Stomach (tissue), 8 donors: ENCODE measurements at regions not wholly inside any gene's neighbourhood (a gene's known extent, or its start where the extent isn't known, plus 50 kb on each side); places are given as distances from the start of the nearest gene placed in this dataset.

ENCODE experiments used
- DNase-seq, 2 donors: peaks; one replicate each; pipeline versions ENCODE4 v3.0.0 to v3.0.0-alpha.2; 2013 to 2019
- H3K27ac ChIP-seq, 5 donors: fragments of 200-600 bp in 4 of 5; sonication (generic) in 4 of 5; one replicate each; pipeline ENCODE4 v1.5.1; 2013 to 2019; ENCODE audit warnings: mild to moderate bottlenecking in 1 of 5, moderate library complexity in 1 of 5
- H3K27me3 ChIP-seq, 3 donors: fragments of 200-600 bp; sonication (generic); one replicate each; pipeline ENCODE4 v1.5.1; 2017 to 2019; ENCODE audit warnings: mixed run types in 1 of 3
- H3K36me3 ChIP-seq, 4 donors: fragments of 200-600 bp; sonication (generic); 1 replicate in 3 of 4; 2 replicates in 1 of 4; pipeline ENCODE4 v1.5.1; 2016 to 2019
- H3K4me1 ChIP-seq, 4 donors: fragments of 200-600 bp; sonication (generic); one replicate each; pipeline ENCODE4 v1.5.1; 2016 to 2019
- H3K4me3 ChIP-seq, 4 donors: fragments of 200-600 bp; sonication (generic) in 3 of 4; one replicate each; pipeline ENCODE4 v1.5.1; 2016 to 2019; ENCODE audit warnings: mild to moderate bottlenecking in 1 of 4
- H3K9me3 ChIP-seq, 4 donors: fragments of 200-600 bp; sonication (generic); one replicate each; pipeline ENCODE4 v1.5.1; 2016 to 2019
- EP300 ChIP-seq: sonication (generic); formaldehyde crosslinking; IDR thresholded peaks from one replicate; pipeline ENCODE4 v1.6.1; 2017; ENCODE audit warnings: antibody characterized with exemption
- POLR2A ChIP-seq, 4 donors: fragments of 450-650 bp; IDR thresholded peaks; one replicate each; pipeline ENCODE4 v1.6.1; 2016; ENCODE audit warnings: antibody characterized with exemption in 4 of 4, control low read depth in 2 of 4, mild to moderate bottlenecking in 1 of 4, moderate library complexity in 1 of 4
- POLR2AphosphoS5 ChIP-seq, 3 donors: sonication (generic); formaldehyde crosslinking; IDR thresholded peaks; one replicate each; pipeline ENCODE4 v1.6.1; 2016; ENCODE audit warnings: antibody characterized with exemption in 3 of 3
- WGBS, 5 donors: extraction: QIAGEN DNeasy Blood & Tissue Kit in 3 of 5; methylation state at CpG; one replicate each; pipeline versions ENCODE4 v1.1.5 to v1.1.7; 2013 to 2018; 5-methylcytosine and 5-hydroxymethylcytosine counted together
- intact Hi-C: fragments of 100-400 bp; cut with DNase I; formaldehyde crosslinking; loops from one replicate; pipeline ENCODE4 v1.15.1; 2023; ENCODE audit warnings: low total_unique reads
- TF ChIP-seq, protein P1 (sequence below), 7 experiments: fragments of 450-650 bp in 4 of 7; fragments of 200-600 bp in 3 of 7; sonication (generic) in 3 of 7; IDR thresholded peaks; one replicate each; pipeline ENCODE4 v1.5.1; 2016 to 2019; ENCODE audit warnings: antibody characterized with exemption in 7 of 7, control low read depth in 2 of 7, mild to moderate bottlenecking in 1 of 7
- donor health status: healthy with polysubstance abuse.
- donor health status: Bipolar disorder and iron deficiency.
- donor health status: healthy.

DNA sequence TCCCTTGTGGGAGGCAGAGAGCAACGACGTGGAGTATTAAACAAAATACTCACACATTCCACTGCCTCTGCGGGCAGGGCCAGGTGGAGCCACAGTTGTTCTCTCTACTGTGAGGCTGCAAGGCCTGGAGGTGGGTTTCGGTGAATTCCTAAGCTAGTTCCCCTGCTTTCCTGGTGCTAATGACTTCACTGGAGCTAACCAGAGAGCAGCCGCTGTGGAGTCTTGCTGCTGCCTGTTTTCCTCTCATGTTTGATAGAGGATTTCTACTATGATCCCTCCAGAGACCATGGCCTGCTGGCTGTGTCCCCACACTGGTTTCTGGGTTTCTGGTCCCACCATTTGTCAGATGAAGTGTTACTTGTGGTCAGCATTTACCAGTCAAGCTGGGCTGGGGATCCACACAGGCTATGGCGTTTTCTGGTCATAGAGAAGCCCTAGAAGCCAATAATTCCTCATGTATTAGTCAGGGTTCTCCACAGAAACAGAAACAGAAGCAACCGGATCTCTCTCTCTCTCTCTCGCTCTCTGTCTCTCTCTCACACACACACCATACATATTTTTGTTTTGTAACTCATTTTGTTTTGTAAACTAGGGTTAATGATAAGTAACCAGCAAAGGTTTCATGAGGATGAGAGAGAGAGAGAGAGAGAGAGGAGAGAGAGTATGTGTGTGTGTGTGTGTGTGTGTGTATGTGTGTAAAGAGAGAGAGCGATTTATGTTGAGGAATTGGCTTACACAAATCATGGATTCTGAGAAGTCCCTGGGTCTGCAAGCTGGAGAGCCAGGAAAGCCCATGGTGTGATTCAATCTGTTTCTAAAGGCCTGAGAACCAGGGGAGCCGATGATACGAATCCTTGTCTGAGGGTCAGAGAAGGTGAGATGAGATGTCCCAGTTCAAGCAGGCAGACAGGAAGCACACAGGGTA, 403.0 kb downstream of the GADD45G start:
- H3K4me1 ChIP-seq: peaks cover 8 to 48% (median 24%) of the 10 kb centered on the region in 4 donors
- no peaks in the 10 kb centered on the region for H3K9me3 ChIP-seq
- peak overlapping the region; percentile 26 to 73 (median 65) for H3K27ac ChIP-seq
- no peaks in the 10 kb centered on the region for H3K36me3 ChIP-seq
- no peak overlapping the region for H3K4me3 ChIP-seq
- WGBS, 5 donors: 54 to 77% (median 74%) methylated on average over 11 of the region's 11 CpGs
- DNase-seq: no peak
- TF ChIP-seq POLR2AphosphoS5 (IDR thresholded peaks at IDR 0.05) (no peak), POLR2A (IDR thresholded peaks at IDR 0.05) (no peak), EP300 (no peak)
- TF ChIP-seq, protein P1, sequence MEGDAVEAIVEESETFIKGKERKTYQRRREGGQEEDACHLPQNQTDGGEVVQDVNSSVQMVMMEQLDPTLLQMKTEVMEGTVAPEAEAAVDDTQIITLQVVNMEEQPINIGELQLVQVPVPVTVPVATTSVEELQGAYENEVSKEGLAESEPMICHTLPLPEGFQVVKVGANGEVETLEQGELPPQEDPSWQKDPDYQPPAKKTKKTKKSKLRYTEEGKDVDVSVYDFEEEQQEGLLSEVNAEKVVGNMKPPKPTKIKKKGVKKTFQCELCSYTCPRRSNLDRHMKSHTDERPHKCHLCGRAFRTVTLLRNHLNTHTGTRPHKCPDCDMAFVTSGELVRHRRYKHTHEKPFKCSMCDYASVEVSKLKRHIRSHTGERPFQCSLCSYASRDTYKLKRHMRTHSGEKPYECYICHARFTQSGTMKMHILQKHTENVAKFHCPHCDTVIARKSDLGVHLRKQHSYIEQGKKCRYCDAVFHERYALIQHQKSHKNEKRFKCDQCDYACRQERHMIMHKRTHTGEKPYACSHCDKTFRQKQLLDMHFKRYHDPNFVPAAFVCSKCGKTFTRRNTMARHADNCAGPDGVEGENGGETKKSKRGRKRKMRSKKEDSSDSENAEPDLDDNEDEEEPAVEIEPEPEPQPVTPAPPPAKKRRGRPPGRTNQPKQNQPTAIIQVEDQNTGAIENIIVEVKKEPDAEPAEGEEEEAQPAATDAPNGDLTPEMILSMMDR (IDR thresholded peaks at IDR 0.05): no peak
- no peaks in the 10 kb centered on the region for H3K27me3 ChIP-seq
- intact Hi-C loops: no loop called here

DNA sequence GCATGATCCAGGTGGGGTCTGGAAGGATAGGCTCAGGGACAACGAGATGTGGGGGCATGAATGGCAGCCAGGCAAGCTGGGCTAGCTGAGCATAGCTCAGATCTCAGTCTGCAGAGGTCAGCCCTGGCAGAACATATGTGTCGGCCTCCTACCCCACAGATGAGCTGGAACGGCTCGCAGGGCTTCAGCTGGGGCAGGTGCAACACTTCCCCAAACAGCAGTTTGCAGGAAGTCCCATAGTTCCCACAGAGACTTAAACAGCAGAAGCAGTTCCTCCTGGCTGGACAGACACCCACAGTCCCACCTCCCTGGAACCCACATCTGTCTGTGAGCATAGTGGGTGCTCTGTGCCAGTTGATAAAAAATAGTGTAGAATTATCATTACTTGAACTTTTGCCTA, 404.6 kb downstream of the GADD45G start:
- 73 to 93% (median 76%) methylated on average over 3 to 4 of the region's 4 CpGs for WGBS, 5 donors
- TF ChIP-seq POLR2A (IDR thresholded peaks at IDR 0.05) (no peak), POLR2AphosphoS5 (IDR thresholded peaks at IDR 0.05) (no peak), EP300 (no peak)
- TF ChIP-seq, protein P1 (IDR thresholded peaks at IDR 0.05): no peak
- Histone ChIP-seq H3K4me1 (peaks cover 5 to 41% (median 17%) of the 10 kb centered on the region in 4 donors), H3K4me3 (no peak overlapping the region), H3K9me3 (no peaks in the 10 kb centered on the region), H3K27me3 (no peaks in the 10 kb centered on the region), H3K36me3 (no peaks in the 10 kb centered on the region), H3K27ac (no peak overlapping the region)
- intact Hi-C loops: no loop called here
- peak in 1 of 2 donors; percentile 27 for DNase-seq

DNA sequence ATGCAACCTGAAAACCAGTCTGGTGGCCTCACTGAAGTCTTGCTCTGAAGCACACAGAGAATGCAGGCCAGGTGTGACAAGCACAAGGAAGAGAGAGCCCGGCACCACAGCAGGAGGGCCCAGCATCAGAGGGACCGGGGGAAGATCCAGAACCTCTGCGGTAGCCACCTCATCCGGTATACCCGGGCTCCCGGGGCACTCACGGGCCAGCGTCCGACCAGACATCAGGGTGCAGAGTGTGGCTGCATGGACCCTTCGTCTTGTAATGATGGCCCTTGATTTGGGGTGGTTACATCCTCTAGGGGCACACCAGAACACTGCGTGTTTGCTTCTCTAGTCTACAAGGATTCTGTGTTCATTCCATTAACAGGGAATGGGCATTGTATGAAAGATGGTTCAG, 406.0 kb downstream of the GADD45G start:
- Histone ChIP-seq H3K27me3 (no peaks in the 10 kb centered on the region), H3K9me3 (no peaks in the 10 kb centered on the region), H3K27ac (no peak overlapping the region), H3K4me3 (no peak overlapping the region), H3K4me1 (peaks cover 5 to 41% (median 15%) of the 10 kb centered on the region in 4 donors), H3K36me3 (no peaks in the 10 kb centered on the region)
- no peak for DNase-seq
- intact Hi-C loops: no loop called here
- WGBS, 5 donors: 92 to 99% (median 96%) methylated on average over 9 to 11 of the region's 11 CpGs
- TF ChIP-seq, protein P1 (IDR thresholded peaks at IDR 0.05): no peak
- TF ChIP-seq POLR2AphosphoS5 (IDR thresholded peaks at IDR 0.05) (no peak), POLR2A (IDR thresholded peaks at IDR 0.05) (no peak)

DNA sequence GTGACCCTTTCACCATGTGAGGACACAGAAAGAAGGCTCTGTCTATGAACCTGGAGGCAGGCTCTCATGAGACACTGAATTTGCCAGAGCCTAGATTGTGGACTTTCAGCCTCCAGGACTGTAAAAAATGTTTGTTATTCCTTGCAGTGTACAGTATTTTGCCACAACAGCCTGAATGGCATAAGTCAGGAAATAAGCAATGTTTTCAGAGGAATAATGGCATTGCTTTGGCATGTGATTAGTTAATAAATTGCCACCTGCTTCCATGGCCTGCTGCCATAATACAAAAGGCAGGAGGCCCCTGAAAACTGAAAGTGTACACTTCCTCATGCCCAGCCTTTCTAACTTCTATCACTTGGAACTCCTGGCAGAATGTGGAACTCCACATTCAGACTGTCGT, 408.1 kb downstream of the GADD45G start:
- H3K27ac ChIP-seq: no peak overlapping the region
- H3K27me3 ChIP-seq: no peaks in the 10 kb centered on the region
- H3K4me3 ChIP-seq: no peak overlapping the region
- 13 to 46% (median 27%) methylated on average over 1 of the region's 1 CpG for WGBS, 5 donors
- H3K36me3 ChIP-seq: no peaks in the 10 kb centered on the region
- no peak for TF ChIP-seq EP300
- TF ChIP-seq POLR2A (IDR thresholded peaks at IDR 0.05): no peak
- peak in 1 of 3 donors; percentile 39 for TF ChIP-seq POLR2AphosphoS5 (IDR thresholded peaks at IDR 0.05)
- TF ChIP-seq, protein P1 (IDR thresholded peaks at IDR 0.05): no peak
- intact Hi-C loops: no loop called here
- peak; percentile 44 to 53 for DNase-seq
- peaks cover 0 to 25% (median 12%) of the 10 kb centered on the region in 4 donors for H3K4me1 ChIP-seq
- H3K9me3 ChIP-seq: no peaks in the 10 kb centered on the region
